ENCODE measurements at regions not wholly inside any gene's neighbourhood (a gene's known extent, or its start where the extent isn't known, plus 50 kb on each side); places are given as distances from the start of the nearest gene placed in this dataset.

DNA sequence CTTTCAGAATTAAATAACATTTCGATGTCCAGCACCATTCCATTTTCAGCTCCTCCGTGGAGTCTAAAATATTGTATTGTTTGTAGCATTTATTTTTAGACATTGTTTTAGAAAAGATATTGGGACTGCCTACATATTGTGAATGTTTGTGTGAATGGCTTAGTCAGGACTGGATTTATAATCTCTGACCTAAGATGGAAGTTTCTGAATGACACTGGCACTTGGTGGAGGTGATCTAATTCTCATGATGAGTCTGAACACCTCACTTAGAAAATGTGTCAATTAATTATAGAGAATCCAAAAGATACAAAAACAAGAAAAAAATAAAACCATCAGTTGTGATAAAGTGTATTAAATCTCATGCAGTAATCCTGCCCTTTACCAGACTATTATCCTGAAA lies 60.8 kb upstream of the HBS1L start:
- Histone ChIP-seq H3K36me3 (ENCODE audit: control insufficient read depth in 1 of 2, insufficient read depth in 2 of 2, low read length in 2 of 2) (no peaks in the 10 kb centered on the region), H3K79me2 (ENCODE audit: insufficient read depth, low read length) (no peaks in the 10 kb centered on the region), H3K27me3 (ENCODE audit: insufficient read depth, low read length) (no peaks in the 10 kb centered on the region), H4K20me1 (ENCODE audit: insufficient read depth) (no peaks in the 10 kb centered on the region), H3K27ac (ENCODE audit: low read depth, low read length) (no peak overlapping the region), H3K9me3 (ENCODE audit: control insufficient read depth in 1 of 2, insufficient read depth in 1 of 2, low read depth in 1 of 2, low read length in 2 of 2) (no peaks in the 10 kb centered on the region), H3K4me3 (replicated peaks in 1 of 2; ENCODE audit: low read depth in 1 of 2, low read length in 2 of 2) (no peak overlapping the region), H3K9me2 (ENCODE audit: insufficient read depth) (no peaks in the 10 kb centered on the region), H3K9ac (ENCODE audit: low read length) (no peak overlapping the region), H3K4me1 (ENCODE audit: control insufficient read depth in 1 of 2, insufficient read depth in 2 of 2, low read length in 2 of 2) (no peaks in the 10 kb centered on the region), H2AFZ (ENCODE audit: low read depth, low read length, poor library complexity, severe bottlenecking) (no peak overlapping the region), H3K4me2 (ENCODE audit: low read length) (no peak overlapping the region)
- no TSS peak for BruUV-seq (replicated peaks)
- DNase-seq (ENCODE audit: low read depth, low spot score) = no peak
- intact Hi-C loops (cut with micrococcal nuclease) = no loop called here
- ChIA-PET POLR2A (no interaction called here), RAD21 (ENCODE audit: low non-redundant PET in 1 of 2, low total read pairs in 2 of 2, uncharacterized antibody in 2 of 2, unreplicated experiment in 2 of 2) (no interaction called here), CTCF (no interaction called here)
- no peak for ATAC-seq
- no peak for TF ChIP-seq SIN3A (IDR thresholded peaks at IDR 0.05; ENCODE audit: low read depth)
- TF ChIP-seq ELF1 (IDR thresholded peaks at IDR 0.05; ENCODE audit: borderline replicate concordance, low read depth) = no peak

DNA sequence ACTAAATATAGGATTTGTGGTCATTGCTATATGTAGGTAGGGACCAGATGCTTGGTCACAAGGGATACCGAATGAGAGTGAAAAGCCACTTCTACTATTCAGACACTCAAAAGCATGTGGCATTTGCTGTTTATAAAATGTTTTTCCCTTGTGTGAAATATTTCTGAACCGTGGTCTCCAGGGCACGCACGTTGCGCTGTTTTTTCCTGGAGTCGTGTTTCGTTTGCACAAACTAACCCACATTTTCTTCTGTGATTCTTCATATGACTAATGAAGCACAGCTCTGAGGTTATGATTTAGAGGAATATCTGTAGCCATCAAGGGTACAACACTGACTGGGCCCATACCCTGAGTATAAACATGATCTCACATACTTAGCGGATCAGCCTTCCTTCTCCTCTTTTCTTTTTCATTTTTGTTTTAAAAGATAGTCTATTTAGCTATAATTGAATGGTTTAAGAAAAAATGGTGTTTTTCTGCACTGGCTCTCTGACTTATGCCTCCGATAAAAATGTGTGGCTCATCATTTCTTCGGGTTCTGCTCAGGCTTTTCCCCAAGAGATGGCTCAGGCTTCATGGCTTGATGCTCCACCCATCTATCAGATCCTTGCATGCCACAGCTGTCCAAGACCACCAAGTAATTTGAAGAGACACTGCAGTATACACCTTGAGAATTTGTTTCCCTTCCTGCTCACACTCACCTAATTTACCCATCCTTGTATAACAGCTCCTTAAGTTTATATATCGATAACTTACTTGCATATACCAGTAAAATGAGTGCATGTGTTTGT lies 59.9 kb upstream of the HBS1L start:
- ATAC-seq (no peak), DNase-seq (ENCODE audit: low read depth, low spot score) (no peak)
- Histone ChIP-seq H3K79me2 (ENCODE audit: insufficient read depth, low read length) (no peaks in the 10 kb centered on the region), H3K36me3 (ENCODE audit: control insufficient read depth in 1 of 2, insufficient read depth in 2 of 2, low read length in 2 of 2) (no peaks in the 10 kb centered on the region), H3K4me1 (ENCODE audit: control insufficient read depth in 1 of 2, insufficient read depth in 2 of 2, low read length in 2 of 2) (no peaks in the 10 kb centered on the region), H3K9me3 (ENCODE audit: control insufficient read depth in 1 of 2, insufficient read depth in 1 of 2, low read depth in 1 of 2, low read length in 2 of 2) (no peaks in the 10 kb centered on the region), H3K9ac (ENCODE audit: low read length) (no peak overlapping the region), H3K27ac (ENCODE audit: low read depth, low read length) (no peak overlapping the region), H3K27me3 (ENCODE audit: insufficient read depth, low read length) (no peaks in the 10 kb centered on the region), H3K4me3 (replicated peaks in 1 of 2; ENCODE audit: low read depth in 1 of 2, low read length in 2 of 2) (no peak overlapping the region), H3K9me2 (ENCODE audit: insufficient read depth) (no peaks in the 10 kb centered on the region), H3K4me2 (ENCODE audit: low read length) (no peak overlapping the region), H4K20me1 (ENCODE audit: insufficient read depth) (no peaks in the 10 kb centered on the region), H2AFZ (ENCODE audit: low read depth, low read length, poor library complexity, severe bottlenecking) (no peak overlapping the region)
- TF ChIP-seq ZFX (IDR thresholded peaks at IDR 0.05) = no peak
- TF ChIP-seq, protein P1, sequence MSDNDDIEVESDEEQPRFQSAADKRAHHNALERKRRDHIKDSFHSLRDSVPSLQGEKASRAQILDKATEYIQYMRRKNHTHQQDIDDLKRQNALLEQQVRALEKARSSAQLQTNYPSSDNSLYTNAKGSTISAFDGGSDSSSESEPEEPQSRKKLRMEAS (IDR thresholded peaks at IDR 0.05) = no peak
- TF ChIP-seq SP1 (IDR thresholded peaks at IDR 0.05; ENCODE audit: low read depth) = no peak
- TF ChIP-seq, protein P2, sequence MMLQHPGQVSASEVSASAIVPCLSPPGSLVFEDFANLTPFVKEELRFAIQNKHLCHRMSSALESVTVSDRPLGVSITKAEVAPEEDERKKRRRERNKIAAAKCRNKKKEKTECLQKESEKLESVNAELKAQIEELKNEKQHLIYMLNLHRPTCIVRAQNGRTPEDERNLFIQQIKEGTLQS (IDR thresholded peaks at IDR 0.05) = no peak
- TF ChIP-seq, protein P3, sequence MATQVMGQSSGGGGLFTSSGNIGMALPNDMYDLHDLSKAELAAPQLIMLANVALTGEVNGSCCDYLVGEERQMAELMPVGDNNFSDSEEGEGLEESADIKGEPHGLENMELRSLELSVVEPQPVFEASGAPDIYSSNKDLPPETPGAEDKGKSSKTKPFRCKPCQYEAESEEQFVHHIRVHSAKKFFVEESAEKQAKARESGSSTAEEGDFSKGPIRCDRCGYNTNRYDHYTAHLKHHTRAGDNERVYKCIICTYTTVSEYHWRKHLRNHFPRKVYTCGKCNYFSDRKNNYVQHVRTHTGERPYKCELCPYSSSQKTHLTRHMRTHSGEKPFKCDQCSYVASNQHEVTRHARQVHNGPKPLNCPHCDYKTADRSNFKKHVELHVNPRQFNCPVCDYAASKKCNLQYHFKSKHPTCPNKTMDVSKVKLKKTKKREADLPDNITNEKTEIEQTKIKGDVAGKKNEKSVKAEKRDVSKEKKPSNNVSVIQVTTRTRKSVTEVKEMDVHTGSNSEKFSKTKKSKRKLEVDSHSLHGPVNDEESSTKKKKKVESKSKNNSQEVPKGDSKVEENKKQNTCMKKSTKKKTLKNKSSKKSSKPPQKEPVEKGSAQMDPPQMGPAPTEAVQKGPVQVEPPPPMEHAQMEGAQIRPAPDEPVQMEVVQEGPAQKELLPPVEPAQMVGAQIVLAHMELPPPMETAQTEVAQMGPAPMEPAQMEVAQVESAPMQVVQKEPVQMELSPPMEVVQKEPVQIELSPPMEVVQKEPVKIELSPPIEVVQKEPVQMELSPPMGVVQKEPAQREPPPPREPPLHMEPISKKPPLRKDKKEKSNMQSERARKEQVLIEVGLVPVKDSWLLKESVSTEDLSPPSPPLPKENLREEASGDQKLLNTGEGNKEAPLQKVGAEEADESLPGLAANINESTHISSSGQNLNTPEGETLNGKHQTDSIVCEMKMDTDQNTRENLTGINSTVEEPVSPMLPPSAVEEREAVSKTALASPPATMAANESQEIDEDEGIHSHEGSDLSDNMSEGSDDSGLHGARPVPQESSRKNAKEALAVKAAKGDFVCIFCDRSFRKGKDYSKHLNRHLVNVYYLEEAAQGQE (IDR thresholded peaks at IDR 0.05; ENCODE audit: low read depth) = no peak
- no peak for TF ChIP-seq ELF1 (IDR thresholded peaks at IDR 0.05; ENCODE audit: borderline replicate concordance, low read depth)
- no peak for TF ChIP-seq JUND (IDR thresholded peaks at IDR 0.05)
- TF ChIP-seq POLR2AphosphoS5 (IDR thresholded peaks at IDR 0.05; ENCODE audit: low read depth, low read length) = no peak
- no peak for TF ChIP-seq EGR1 (IDR thresholded peaks at IDR 0.05; ENCODE audit: low read depth)
- TF ChIP-seq CBX3 (IDR thresholded peaks at IDR 0.05; ENCODE audit: low read depth) = no peak
- TF ChIP-seq, protein P4, sequence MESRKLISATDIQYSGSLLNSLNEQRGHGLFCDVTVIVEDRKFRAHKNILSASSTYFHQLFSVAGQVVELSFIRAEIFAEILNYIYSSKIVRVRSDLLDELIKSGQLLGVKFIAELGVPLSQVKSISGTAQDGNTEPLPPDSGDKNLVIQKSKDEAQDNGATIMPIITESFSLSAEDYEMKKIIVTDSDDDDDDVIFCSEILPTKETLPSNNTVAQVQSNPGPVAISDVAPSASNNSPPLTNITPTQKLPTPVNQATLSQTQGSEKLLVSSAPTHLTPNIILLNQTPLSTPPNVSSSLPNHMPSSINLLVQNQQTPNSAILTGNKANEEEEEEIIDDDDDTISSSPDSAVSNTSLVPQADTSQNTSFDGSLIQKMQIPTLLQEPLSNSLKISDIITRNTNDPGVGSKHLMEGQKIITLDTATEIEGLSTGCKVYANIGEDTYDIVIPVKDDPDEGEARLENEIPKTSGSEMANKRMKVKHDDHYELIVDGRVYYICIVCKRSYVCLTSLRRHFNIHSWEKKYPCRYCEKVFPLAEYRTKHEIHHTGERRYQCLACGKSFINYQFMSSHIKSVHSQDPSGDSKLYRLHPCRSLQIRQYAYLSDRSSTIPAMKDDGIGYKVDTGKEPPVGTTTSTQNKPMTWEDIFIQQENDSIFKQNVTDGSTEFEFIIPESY (IDR thresholded peaks at IDR 0.05; ENCODE audit: extremely low read depth, insufficient replicate concordance, low read length) = no peak
- TF ChIP-seq SIN3A (IDR thresholded peaks at IDR 0.05; ENCODE audit: low read depth) = no peak
- no peak for TF ChIP-seq ZNF274 (IDR thresholded peaks at IDR 0.05; ENCODE audit: low read depth, low read length)
- no peak for TF ChIP-seq TCF7L2 (IDR thresholded peaks at IDR 0.05; ENCODE audit: borderline replicate concordance, extremely low read depth, insufficient read depth, insufficient read length)
- TF ChIP-seq SRF (IDR thresholded peaks at IDR 0.05; ENCODE audit: low read depth) = no peak
- CTCF ChIA-PET = no interaction called here
- intact Hi-C loops (cut with micrococcal nuclease) = no loop called here
- RAD21 ChIA-PET (ENCODE audit: low non-redundant PET in 1 of 2, low total read pairs in 2 of 2, uncharacterized antibody in 2 of 2, unreplicated experiment in 2 of 2) = no interaction called here
- BruUV-seq (replicated peaks) = no TSS peak
- POLR2A ChIA-PET = no interaction called here
